ENCODE measurements at regions not wholly inside any gene's neighbourhood (a gene's known extent, or its start where the extent isn't known, plus 50 kb on each side); places are given as distances from the start of the nearest gene placed in this dataset.

DNA sequence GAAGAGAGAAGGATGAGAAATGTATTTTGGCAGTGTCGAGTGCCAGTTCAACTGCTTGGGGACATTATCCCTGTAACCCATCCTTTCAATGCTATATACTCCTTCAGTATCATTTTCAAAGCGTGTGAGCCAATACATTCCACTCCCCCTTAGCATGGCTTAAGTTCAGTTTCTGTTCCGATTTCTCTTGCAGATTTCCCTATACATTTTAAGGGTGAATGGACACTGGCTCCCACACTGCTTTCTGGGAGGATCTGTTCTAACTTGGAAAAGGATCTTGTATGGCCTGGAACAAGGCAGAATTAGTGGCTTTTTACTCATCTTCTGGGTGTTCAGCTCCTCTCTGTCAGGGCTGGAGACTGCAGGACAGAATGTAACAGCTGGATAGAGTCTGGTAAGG, 333.8 kb downstream of the HAPSTR1 start:
- TF ChIP-seq, protein P1, sequence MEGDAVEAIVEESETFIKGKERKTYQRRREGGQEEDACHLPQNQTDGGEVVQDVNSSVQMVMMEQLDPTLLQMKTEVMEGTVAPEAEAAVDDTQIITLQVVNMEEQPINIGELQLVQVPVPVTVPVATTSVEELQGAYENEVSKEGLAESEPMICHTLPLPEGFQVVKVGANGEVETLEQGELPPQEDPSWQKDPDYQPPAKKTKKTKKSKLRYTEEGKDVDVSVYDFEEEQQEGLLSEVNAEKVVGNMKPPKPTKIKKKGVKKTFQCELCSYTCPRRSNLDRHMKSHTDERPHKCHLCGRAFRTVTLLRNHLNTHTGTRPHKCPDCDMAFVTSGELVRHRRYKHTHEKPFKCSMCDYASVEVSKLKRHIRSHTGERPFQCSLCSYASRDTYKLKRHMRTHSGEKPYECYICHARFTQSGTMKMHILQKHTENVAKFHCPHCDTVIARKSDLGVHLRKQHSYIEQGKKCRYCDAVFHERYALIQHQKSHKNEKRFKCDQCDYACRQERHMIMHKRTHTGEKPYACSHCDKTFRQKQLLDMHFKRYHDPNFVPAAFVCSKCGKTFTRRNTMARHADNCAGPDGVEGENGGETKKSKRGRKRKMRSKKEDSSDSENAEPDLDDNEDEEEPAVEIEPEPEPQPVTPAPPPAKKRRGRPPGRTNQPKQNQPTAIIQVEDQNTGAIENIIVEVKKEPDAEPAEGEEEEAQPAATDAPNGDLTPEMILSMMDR (IDR thresholded peaks at IDR 0.05; ENCODE audit: insufficient read depth, low read depth, low read length): no peak
- TF ChIP-seq EZH2 (IDR thresholded peaks at IDR 0.05; ENCODE audit: insufficient read depth, low read length): no peak
